ENCODE measurements at regions not wholly inside any gene's neighbourhood (a gene's known extent, or its start where the extent isn't known, plus 50 kb on each side); places are given as distances from the start of the nearest gene placed in this dataset.

GRCh38 chr1:82145656-82146055 is 344.9 kb downstream of the ADGRL2 start:
- TF ChIP-seq CTCF (IDR thresholded peaks at IDR 0.05), result no peak

- no peak for TF ChIP-seq CTCF (IDR thresholded peaks at IDR 0.05)
These were observed 342.5 kb downstream of the ADGRL2 start for GRCh38 chr1:82143108-82143833.

- TF ChIP-seq CTCF (IDR thresholded peaks at IDR 0.05), result no peak
These were observed 340.7 kb downstream of the ADGRL2 start for GRCh38 chr1:82141390-82141789.

- no peak for TF ChIP-seq CTCF (IDR thresholded peaks at IDR 0.05)
These were observed 339.2 kb downstream of the ADGRL2 start for GRCh38 chr1:82139751-82140468.

- no peak for TF ChIP-seq CTCF (IDR thresholded peaks at IDR 0.05)
These were observed 325.1 kb downstream of the ADGRL2 start for GRCh38 chr1:82125866-82126265.

- no peak for TF ChIP-seq CTCF (IDR thresholded peaks at IDR 0.05)
These were observed 324.4 kb downstream of the ADGRL2 start for GRCh38 chr1:82125119-82125518.

- TF ChIP-seq CTCF (IDR thresholded peaks at IDR 0.05), result no peak
These were observed 320.7 kb downstream of the ADGRL2 start for GRCh38 chr1:82121421-82121820.
